Uterus (tissue), 2 donors: ENCODE measurements at regions not wholly inside any gene's neighbourhood (a gene's known extent, or its start where the extent isn't known, plus 50 kb on each side); places are given as distances from the start of the nearest gene placed in this dataset.
A peak's percentile ranks its signal among the peaks of the same experiment; 100 is the strongest.

ENCODE experiments used
- POLR2A ChIP-seq, 2 donors: fragments of 450-650 bp; IDR thresholded peaks; one replicate each; pipeline ENCODE4 v1.6.1; 2016; ENCODE audit warnings: antibody characterized with exemption in 2 of 2, mild to moderate bottlenecking in 1 of 2, moderate library complexity in 1 of 2
- TF ChIP-seq, protein P1 (sequence below), 4 experiments: fragments of 200-600 bp in 2 of 4; fragments of 450-650 bp in 2 of 4; sonication (generic) in 2 of 4; IDR thresholded peaks; one replicate each; pipeline ENCODE4 v1.5.1; 2016 to 2019; ENCODE audit warnings: antibody characterized with exemption in 4 of 4, mild to moderate bottlenecking in 2 of 4, moderate library complexity in 1 of 4

DNA sequence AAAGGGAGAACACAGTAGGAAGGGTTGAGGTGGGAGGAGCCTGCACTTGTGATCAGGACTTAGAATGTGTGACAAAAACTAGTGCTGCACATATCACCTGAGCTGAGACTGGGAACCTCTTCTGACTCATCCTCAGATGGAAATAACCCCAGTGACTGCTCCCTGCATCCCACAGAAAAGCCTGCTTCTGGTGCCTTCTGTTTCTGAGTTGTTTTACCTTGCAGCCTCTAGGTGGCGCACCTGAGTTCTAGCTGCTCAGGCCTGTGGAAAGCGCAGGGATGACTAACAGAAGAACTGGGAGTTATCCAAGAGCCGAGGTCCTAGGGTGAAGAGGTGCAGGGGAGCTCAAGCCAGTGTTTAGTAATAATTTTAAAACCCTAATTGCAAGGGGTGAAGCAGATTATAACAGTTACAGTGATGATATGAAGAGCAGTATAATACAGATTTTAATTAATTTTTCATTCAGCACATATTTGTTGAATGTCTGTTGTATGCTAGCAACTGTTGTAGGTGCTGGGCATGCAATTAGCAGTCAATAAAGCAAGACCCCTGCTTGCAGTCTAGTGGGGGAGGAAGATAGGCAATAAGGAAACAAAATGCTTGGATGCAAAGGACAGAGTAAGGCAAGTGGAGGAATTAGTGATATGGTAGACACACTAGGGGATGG, 302.5 kb downstream of the DHX35 start:
- TF ChIP-seq, protein P1, sequence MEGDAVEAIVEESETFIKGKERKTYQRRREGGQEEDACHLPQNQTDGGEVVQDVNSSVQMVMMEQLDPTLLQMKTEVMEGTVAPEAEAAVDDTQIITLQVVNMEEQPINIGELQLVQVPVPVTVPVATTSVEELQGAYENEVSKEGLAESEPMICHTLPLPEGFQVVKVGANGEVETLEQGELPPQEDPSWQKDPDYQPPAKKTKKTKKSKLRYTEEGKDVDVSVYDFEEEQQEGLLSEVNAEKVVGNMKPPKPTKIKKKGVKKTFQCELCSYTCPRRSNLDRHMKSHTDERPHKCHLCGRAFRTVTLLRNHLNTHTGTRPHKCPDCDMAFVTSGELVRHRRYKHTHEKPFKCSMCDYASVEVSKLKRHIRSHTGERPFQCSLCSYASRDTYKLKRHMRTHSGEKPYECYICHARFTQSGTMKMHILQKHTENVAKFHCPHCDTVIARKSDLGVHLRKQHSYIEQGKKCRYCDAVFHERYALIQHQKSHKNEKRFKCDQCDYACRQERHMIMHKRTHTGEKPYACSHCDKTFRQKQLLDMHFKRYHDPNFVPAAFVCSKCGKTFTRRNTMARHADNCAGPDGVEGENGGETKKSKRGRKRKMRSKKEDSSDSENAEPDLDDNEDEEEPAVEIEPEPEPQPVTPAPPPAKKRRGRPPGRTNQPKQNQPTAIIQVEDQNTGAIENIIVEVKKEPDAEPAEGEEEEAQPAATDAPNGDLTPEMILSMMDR (IDR thresholded peaks at IDR 0.05): peak; percentile 65 to 84 (median 71)
- no peak for TF ChIP-seq POLR2A (IDR thresholded peaks at IDR 0.05)
